ENCODE measurements at regions not wholly inside any gene's neighbourhood (a gene's known extent, or its start where the extent isn't known, plus 50 kb on each side); places are given as distances from the start of the nearest gene placed in this dataset.

DNA sequence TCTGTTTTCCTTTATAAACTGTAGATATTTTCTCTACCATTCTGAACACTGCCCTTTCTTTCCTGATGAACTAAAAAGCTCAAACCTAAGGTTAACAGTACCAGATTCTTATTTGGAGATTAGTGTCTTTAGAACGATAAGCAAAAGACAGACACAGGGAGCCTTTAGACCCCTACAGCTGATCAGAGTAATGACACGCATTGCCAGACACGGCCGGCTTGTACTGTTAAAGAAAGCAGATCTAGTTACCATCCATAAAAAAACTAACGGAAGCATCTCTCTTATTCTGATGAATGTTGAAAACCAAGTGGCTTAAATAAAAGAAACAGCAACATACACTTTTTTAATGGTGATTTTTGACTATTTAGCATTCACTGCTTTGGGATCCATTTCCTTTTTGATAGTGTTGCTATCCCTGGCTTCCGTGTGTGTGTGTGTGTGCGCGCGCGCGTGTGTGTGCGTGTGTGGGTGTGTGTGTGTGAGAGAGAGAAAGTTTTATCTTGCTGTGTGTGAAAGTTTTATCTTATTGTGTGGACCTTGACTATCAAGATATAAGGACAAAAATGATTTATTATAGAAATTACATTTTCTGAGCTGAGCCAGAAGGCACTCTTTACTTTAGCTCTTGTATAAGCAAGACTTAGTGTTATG lies 95.6 kb upstream of the SLC35B3 start:
- Histone ChIP-seq H3K27ac (ENCODE audit: insufficient read depth, low read depth, low read length) (no peak overlapping the region), H3K79me2 (ENCODE audit: control insufficient read depth, insufficient read depth, low read length) (no peaks in the 10 kb centered on the region), H3K4me3 (replicated peaks in 1 of 3; ENCODE audit: insufficient read depth in 1 of 3, low read depth in 1 of 3, low read length in 3 of 3) (no peak overlapping the region), H3K36me3 (ENCODE audit: control insufficient read depth in 2 of 2, extremely low read depth in 1 of 2, insufficient read depth in 2 of 2, low read length in 2 of 2) (no peaks in the 10 kb centered on the region), H3K9ac (replicated peaks; ENCODE audit: extremely low read depth, insufficient read depth, low read length) (no peak overlapping the region), H2AFZ (ENCODE audit: low read depth, low read length) (no peak overlapping the region), H3K9me3 (replicated peaks; ENCODE audit: control insufficient read depth, insufficient read depth, low read length) (no peaks in the 10 kb centered on the region), H3K27me3 (ENCODE audit: control insufficient read depth in 2 of 2, insufficient read depth in 2 of 2, low read length in 2 of 2) (no peaks in the 10 kb centered on the region), H3K9me1 (replicated peaks; ENCODE audit: control insufficient read depth, extremely low read depth, insufficient read depth, low read length) (no peaks in the 10 kb centered on the region), H3K4me1 (ENCODE audit: control insufficient read depth, extremely low read depth, insufficient read depth, low read length) (no peaks in the 10 kb centered on the region), H4K20me1 (replicated peaks; ENCODE audit: control insufficient read depth, extremely low read depth, insufficient read depth, low read length) (no peaks in the 10 kb centered on the region), H3K4me2 (ENCODE audit: insufficient read depth, low read length) (no peak overlapping the region)
- no peak for FAIRE-seq
- no TSS peak for BruUV-seq (replicated peaks)
- intact Hi-C loops (cut with micrococcal nuclease) = no loop called here
- dilution Hi-C loops (cut with MboI; ENCODE audit: extremely low pct_ligation_motif_present, low sequenced_read_pairs) = no loop called here
- TF ChIP-seq, protein P1, sequence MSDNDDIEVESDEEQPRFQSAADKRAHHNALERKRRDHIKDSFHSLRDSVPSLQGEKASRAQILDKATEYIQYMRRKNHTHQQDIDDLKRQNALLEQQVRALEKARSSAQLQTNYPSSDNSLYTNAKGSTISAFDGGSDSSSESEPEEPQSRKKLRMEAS (IDR thresholded peaks at IDR 0.05; ENCODE audit: insufficient read depth, insufficient read length) = no peak
- no peak for TF ChIP-seq GATA2 (IDR thresholded peaks at IDR 0.05; ENCODE audit: insufficient read depth, insufficient read length, low read depth, low read length)
- TF ChIP-seq JUN (IDR thresholded peaks at IDR 0.05; ENCODE audit: borderline replicate concordance, insufficient read depth, insufficient read length, low read depth) = no peak
- no peak for TF ChIP-seq POLR2A (IDR thresholded peaks at IDR 0.05; ENCODE audit: low read depth, low read length)
- TF ChIP-seq FOS (IDR thresholded peaks at IDR 0.05; ENCODE audit: borderline replicate concordance, insufficient read depth, low read length) = no peak
- TF ChIP-seq POLR2AphosphoS5 (IDR thresholded peaks at IDR 0.05; ENCODE audit: insufficient read depth, low read depth, low read length) = no peak
- TF ChIP-seq EZH2 (IDR thresholded peaks at IDR 0.05; ENCODE audit: borderline replicate concordance, low read depth, low read length, severe bottlenecking) = no peak
- TF ChIP-seq MYC (IDR thresholded peaks at IDR 0.05; ENCODE audit: low read depth, low read length) = no peak
- TF ChIP-seq, protein P2, sequence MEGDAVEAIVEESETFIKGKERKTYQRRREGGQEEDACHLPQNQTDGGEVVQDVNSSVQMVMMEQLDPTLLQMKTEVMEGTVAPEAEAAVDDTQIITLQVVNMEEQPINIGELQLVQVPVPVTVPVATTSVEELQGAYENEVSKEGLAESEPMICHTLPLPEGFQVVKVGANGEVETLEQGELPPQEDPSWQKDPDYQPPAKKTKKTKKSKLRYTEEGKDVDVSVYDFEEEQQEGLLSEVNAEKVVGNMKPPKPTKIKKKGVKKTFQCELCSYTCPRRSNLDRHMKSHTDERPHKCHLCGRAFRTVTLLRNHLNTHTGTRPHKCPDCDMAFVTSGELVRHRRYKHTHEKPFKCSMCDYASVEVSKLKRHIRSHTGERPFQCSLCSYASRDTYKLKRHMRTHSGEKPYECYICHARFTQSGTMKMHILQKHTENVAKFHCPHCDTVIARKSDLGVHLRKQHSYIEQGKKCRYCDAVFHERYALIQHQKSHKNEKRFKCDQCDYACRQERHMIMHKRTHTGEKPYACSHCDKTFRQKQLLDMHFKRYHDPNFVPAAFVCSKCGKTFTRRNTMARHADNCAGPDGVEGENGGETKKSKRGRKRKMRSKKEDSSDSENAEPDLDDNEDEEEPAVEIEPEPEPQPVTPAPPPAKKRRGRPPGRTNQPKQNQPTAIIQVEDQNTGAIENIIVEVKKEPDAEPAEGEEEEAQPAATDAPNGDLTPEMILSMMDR (IDR thresholded peaks at IDR 0.05; ENCODE audit: extremely low read depth in 1 of 2, insufficient read depth in 1 of 2, low read depth in 1 of 2, low read length in 2 of 2) = no peak
- no peak for DNase-seq (ENCODE audit: low read depth, low spot score)
- CTCF ChIA-PET = no interaction called here
- POLR2A ChIA-PET = no interaction called here
